ENCODE measurements at regions not wholly inside any gene's neighbourhood (a gene's known extent, or its start where the extent isn't known, plus 50 kb on each side); places are given as distances from the start of the nearest gene placed in this dataset.
A peak's percentile ranks its signal among the peaks of the same experiment; 100 is the strongest.

DNA sequence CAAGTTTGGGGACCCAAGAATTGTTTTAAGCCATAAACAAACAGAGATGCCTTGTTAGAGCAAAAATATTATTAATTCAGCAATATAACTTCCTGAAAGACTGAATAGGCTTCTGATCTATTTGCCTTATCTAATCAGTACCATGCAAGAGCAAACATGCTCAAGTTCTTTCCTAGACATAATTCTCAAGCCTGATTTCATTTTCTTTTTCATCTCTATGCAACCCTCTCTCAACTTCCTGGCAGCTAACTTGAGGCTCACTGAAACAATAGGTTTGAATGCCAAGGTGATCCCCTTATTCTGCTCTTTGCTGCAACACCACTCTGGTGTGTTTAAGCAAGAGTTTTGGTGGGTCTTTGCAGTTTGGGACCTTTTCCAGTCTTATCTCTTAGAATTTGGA lies 230.9 kb upstream of the CD96 start:
- DNase-seq (ENCODE audit: low read depth in 2 of 3, low spot score in 2 of 3), result peak in 1 of 3 donors; percentile 18

DNA sequence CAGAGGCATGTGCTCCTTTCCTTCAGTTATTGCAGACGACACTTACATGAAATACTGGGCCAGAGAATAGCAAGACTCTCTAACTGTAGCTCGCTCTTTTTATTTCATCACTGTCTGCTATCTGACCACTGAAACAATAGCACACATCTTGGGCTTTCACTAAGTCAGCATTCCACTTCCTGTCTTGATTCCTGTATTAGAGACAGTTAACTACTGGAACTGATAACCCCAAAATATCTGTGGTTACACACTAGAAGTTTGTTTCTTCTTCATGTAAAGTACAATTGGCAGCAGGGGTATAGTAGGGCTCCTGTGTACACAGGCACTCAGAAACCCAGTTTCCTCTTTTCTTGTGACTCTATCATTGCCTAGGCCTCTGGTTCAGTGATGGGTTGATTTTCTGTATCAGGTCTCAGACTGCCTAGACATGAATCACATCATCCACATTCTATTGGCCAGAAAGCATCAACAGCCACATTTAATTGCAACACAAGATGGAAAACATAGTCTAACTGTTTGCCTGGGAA lies 230.2 kb upstream of the CD96 start:
- DNase-seq (ENCODE audit: low read depth in 2 of 3, low spot score in 2 of 3), result peak in 2 of 3 donors; percentile 35 to 71

DNA sequence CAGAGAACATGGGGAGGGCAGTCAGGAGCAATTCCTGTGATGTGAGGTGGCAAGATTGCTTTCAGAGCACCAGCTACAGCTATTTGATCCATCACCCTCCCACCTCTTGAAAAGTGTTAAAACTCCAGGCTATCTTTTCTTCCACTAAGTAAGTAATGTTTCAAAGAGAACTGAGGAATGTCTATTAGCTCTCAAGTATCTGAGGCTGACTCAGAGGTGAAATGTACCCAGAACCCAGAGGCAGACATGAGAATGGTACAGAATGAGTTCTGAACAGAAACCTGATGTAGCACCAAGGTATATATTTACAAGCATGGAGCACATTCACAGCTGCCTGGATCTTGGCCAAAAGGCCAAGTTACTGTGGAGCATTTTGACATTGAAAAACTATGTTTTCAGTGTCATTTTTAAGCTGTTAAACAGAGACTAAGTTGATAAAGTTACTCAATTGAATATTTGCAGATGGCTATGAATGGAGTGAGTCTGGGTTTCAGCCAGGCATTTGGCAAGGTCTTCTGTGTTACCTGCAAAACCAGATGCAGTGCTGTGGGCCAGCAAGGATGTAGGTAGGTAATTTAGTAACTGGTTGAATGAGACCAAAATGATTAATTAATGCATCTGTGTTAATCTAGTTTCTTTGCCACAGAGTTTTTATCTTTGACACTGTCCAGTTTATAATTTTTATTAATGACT lies 227.7 kb upstream of the CD96 start:
- no peak for DNase-seq (ENCODE audit: low read depth in 2 of 3, low spot score in 2 of 3)

DNA sequence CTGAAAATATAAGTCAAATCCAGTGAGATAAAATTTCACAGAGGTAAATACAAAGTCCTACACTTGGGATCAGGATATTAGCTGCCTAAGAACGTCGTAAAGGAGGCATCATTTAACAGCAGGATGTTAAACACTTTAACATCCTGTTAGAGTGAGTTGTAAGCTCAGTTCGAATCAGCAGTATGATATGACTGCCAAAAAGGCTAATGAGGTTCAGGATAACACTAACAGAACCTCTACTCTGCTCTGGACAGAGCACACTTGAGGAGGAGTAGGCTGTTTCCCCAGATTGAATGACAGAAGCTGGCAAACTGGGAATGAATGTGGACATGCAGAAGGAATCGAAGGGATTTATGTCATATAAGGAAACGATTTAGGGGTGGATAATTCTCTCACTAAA lies 227.1 kb upstream of the CD96 start:
- no peak for DNase-seq (ENCODE audit: low read depth in 2 of 3, low spot score in 2 of 3)

DNA sequence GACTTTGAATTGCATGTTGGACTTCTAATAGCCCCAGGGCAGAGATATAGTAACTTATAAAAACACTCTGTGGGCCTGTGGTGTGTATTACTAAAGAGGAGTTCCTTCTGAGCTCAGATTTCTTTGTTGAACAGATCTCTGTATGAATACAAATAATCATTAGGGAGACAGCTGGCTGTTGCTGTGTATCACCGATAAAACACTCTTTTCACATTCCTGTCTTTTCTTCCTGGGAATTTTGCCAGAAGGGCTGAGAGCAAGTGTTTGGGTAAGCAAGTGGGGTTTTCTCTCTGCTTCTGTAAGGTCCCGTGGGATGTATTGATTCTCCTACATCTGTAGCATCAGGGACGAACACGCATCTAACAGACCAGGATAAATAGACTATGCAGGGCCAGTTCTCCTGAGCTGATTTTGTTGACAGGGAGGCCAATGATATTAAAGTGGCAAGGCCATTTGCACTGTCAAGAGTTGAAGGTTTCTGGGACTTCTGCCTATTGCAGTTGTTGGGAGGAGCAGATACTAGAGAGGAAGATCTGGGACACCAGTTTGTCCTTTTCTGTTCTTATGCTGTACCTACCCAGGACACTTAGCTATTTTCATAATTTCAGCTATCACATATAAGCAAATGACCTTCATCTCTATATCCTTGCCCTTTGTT lies 225.9 kb upstream of the CD96 start:
- no peak for DNase-seq (ENCODE audit: low read depth in 2 of 3, low spot score in 2 of 3)

DNA sequence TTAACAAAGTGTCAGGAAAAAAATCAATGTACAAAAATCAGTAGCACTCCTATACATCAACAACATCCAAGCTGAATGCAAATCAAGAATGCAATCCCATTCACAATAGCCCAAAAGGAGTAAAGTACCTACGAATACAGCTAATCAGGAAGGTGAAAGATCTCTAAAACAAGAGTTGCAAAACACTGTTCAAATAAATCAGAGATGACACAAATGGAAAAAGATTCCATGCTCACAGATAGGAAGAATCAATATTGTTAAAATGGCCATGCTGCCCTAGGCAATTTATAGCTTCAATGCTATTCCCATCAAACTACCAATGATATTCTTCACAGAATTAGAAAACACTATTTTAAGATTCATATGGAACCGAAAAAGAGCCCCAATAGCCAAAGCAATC lies 223.7 kb upstream of the CD96 start:
- no peak for DNase-seq (ENCODE audit: low read depth in 2 of 3, low spot score in 2 of 3)

DNA sequence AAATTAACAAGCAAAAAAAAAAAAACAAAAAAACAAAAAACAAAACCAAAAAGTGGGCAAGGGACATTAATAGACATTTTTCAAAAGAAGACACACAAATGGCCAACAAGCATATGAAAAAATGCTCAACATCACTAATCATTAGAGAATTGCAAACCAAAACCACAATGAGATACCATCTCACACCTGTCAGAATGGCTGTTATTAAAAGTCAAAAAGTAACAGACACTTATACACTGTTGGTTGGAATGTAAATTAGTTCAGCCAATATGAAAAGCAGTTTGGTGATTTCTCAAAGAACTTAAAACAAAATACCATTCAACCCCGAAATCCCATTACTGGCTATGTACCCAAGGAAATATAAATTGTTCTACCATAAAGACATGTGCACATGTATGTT lies 222.4 kb upstream of the CD96 start:
- DNase-seq (ENCODE audit: low read depth in 2 of 3, low spot score in 2 of 3), result no peak

DNA sequence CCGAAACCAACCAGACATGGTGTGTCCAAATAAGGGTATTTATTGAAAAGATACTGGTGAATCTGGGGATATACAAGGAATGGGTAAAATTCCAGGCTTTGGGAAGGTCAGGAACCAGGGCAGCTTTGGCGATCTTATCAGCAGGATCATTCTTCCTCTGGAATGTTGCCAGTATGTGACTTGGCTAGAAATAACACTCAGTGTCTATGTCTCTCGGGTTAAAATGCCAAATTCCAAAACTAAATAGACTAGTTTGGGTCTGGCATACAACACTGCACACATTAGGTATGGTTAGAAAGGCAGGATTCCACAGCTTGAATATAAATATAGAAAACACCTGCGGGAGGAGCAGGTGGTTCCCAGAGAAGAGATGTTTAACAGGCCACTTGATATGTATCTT lies 220.2 kb upstream of the CD96 start:
- no peak for DNase-seq (ENCODE audit: low read depth in 2 of 3, low spot score in 2 of 3)

DNA sequence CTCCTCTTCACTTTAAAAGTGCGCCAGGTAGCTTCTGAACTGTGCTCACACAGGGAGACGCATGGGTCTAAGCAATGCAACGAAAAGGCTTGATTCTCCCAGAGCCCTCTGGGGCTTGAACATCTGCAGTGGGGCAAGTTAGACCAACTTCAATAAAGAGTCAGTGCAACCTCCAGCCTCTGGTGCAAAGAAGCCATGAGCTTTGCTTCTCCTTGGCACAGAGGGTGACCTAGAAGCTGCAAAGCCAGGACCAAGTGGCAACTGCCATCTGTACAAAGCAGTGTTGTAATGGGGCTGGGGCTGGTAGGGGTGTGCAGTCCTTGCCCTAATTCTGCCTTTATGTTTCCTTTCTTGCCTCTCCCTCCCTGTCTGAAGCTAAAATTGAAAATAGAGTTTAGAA lies 219.0 kb upstream of the CD96 start:
- no peak for DNase-seq (ENCODE audit: low read depth in 2 of 3, low spot score in 2 of 3)

DNA sequence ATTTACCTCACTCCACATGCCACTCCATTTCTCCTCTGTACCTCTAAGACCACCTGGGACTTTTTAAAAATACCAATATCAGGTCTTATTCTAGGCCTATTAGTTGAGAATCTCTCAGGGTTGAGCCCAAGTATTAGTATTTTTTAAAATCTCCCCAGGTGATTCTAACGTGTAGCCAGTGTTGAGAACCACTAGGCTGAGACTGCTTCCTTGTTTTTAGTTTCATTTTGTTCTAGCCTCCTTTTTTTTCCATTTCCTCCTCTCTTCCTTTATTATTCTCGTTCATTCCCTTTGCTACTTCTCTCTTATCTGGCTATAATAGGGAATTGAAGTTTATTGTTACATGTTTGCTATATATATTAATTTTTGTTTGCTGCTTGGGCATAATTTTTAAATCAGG lies 217.8 kb upstream of the CD96 start:
- DNase-seq (ENCODE audit: low read depth in 2 of 3, low spot score in 2 of 3), result peak in 1 of 3 donors; percentile 21

DNA sequence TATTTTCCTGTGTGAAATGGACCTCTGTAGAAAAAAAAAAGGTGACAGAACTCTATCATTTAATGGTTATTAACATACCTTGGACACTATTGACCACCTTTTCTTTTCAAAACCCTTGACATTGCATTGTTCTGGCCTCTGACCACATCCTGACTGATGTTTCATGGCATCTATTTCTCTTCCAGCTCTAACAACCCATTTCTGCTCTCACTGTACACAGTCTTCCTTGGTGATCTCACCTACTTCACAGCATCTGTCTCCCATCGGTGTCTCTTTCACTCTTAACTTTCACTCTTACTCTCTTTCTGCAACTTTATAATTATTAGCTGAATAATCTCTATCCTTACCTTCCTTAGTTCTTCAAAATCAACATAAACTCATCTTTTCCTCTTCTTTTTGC lies 217.4 kb upstream of the CD96 start:
- DNase-seq (ENCODE audit: low read depth in 2 of 3, low spot score in 2 of 3), result no peak

DNA sequence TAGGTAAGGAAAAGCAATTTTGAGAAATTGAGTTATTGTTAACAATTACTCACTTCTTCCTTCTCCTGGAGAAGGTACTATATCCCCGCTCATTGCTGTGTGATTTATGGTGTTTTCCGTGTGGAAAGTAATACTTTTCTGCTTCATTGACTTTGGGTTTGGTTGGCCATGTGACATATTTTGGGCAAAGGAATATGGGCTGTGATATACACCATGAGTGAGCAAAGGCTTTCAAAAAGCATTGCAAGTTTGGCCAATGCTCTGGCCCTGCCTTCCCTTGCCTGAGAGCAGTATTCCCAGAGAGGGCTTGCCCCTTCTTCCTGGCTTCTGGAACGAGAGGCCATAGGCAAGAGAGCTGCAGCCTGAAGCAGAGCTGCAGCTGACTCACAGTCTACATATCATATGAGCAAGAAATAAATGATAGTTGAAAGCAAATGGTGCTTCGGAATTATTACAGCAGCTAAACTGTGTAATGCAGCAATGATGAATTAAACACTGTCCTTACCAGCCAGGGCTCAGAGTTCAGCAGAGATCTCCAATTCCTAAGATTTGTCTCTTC lies 216.8 kb upstream of the CD96 start:
- DNase-seq (ENCODE audit: low read depth in 2 of 3, low spot score in 2 of 3), result no peak

DNA sequence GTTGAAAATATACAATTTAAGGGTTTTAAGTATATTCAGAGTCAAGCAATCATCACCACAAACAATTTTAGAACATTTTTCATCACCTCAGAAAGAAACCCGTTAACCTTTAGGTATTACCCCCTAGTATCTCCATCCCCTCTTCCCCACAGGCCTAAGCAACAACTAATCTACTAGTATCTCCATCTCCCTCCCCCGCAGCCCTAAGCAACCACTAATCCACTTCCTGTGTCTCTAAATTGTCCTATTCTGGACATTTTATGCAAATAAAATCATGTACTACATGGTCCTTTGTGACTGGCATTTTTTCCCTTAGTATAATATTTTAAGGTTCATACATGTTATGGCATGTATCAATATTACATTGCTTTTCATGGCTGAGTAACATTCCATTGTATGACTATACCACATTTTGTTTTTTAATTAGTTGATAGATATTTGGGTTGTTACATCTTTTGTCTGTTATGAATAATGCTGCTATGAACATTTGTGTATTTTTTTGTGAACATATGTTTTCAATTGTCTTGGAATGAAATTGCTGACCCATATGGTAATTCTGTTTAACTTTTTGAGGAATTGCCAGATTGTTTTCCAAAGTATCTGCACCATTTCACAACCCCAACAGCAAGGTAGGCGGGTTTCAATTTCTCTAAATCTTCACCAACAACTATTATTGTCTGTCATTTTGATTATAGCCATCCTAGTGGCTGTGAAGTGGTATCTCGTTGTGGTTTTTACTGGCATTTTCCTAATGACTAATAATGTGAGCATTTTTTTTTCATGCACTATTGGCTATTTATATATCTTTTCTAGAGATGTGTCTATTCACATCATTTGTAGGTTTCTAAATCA lies 215.6 kb upstream of the CD96 start:
- DNase-seq (ENCODE audit: low read depth in 2 of 3, low spot score in 2 of 3), result no peak

DNA sequence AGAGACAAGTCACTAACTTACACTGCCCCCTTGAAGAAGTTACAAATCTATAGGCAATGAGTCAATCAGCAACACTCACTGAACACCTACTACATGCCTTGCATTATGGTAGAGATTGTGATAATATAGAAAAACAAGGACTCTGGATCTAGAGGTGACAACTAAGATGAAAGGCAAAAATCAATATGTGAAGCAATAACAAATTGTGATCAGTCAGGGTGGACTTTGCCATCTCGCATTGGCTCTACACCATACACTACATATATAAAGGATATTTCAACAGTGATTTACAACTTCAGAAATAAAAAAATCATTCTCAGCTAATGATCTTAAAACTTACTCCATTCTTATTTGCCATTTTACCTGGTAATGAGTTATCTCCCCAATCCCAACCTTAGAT lies 210.7 kb upstream of the CD96 start:
- no peak for DNase-seq (ENCODE audit: low read depth in 2 of 3, low spot score in 2 of 3)

DNA sequence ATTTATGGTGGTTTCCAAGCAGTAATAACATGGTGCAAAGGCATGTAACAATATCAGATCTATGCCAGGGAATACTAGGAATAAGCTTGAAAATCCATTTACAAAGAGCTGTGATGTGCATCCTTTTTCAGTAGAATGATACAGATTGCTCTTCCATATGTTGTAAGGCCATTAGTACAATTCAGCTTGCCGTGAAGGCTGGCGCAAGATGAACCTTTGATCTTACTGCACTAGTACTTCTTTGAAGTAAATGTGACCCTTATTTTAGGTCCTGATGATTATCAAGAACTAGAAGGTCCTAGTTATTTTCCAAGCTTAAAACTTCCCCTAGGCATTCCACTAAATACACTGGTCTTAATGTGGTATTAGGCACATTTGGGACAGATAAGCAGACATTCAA lies 210.1 kb upstream of the CD96 start:
- no peak for DNase-seq (ENCODE audit: low read depth in 2 of 3, low spot score in 2 of 3)

DNA sequence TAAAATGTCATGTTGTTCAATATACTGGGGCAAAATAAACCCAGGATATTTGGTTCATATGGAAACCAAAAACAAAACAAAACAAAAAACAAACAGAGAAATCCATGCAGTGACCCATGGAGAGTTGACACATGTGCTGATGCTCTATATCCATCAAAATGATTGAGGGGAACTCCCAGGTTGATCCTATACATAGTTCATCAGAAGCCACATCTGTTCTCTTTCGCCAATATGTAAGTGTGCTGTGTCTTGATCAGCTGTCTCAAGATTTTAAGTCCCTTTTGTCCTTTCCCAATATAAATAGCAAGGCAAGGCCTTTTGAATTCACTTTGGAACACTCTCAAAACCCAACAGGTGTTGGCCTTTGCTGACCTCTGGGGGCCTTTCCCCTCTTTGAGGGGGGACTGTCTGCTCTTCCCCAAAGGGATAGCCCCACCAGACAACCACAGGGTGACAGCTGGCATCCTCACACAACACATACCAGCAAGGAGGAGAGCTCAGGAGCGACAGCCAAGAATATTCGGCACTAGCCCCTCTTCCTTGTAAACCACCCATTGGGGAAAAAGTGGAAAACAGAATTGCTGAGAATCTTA lies 209.4 kb upstream of the CD96 start:
- DNase-seq (ENCODE audit: low read depth in 2 of 3, low spot score in 2 of 3), result no peak

DNA sequence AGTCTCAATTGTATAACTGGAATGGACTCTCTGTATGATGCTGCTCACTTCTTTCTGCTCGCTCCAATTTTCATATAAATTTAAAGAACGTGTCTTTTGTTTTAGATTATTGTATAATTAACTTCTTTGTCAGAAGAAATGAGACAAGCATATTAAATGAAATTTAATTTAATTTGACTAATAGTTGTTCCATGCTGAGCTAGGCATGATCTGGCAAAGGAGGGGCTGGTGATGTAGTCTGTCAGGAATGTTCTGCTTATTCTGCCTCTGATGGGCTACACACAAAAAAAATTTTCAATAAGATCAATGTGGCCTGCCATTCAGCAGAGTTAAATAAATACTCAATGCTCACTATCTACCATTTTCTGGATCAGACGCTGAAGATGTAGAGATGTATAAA lies 208.4 kb upstream of the CD96 start:
- no peak for DNase-seq (ENCODE audit: low read depth in 2 of 3, low spot score in 2 of 3)

DNA sequence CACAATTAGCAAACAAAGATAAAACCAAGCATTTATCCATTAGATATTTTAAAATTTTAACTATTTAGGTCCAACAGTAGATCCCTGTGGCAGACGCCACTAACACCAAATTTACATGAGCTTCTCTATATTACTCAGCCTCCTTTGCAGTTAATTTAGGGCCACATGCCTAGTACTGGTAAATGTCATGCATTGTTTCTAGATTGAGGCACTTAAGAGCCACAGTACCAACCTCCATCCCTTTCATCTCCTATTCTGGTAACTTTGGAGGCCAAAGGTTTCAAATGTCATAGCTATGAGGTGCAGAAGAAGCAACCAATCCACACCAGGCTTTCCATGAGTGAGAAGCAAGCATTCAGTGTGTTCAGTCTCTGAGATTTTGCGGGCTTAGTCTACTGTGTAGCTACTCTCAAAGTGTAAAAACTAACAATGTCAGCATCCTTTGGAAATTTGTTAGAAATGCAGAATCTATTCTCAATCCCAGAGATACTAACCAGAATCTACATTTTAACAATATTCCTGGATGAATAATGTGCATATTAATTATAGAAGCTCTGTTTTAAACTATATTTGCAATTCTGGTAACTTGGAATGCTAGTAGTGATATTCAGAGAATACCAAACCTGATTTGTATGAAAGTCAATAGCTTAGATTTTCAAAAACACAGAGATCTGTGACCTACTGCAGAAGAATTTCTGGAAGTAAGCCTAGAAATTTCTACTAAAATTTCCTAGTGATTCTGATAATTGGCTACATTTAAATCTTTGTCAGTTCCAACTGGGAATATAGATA lies 206.3 kb upstream of the CD96 start:
- no peak for DNase-seq (ENCODE audit: low read depth in 2 of 3, low spot score in 2 of 3)

DNA sequence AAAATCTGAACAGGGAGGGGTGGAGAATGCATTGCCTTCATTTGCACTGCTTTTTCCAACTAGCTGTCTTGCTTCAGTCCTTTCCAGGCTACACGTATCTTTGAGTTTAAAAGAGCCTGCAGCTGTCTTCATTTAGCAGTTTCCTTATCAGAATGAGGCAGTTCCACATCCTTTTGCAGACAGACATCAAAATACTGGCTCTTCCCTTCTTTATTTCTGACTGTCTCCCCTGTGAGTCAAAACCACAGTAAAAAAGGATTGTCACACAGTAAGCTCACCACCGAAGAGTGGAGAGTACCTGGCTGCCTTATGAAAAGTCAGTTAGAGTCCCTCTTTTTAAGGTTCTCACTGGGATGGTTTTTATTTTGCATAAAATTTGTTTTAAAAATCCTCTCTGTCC lies 205.5 kb upstream of the CD96 start:
- DNase-seq (ENCODE audit: low read depth in 2 of 3, low spot score in 2 of 3), result peak in 1 of 3 donors; percentile 23

DNA sequence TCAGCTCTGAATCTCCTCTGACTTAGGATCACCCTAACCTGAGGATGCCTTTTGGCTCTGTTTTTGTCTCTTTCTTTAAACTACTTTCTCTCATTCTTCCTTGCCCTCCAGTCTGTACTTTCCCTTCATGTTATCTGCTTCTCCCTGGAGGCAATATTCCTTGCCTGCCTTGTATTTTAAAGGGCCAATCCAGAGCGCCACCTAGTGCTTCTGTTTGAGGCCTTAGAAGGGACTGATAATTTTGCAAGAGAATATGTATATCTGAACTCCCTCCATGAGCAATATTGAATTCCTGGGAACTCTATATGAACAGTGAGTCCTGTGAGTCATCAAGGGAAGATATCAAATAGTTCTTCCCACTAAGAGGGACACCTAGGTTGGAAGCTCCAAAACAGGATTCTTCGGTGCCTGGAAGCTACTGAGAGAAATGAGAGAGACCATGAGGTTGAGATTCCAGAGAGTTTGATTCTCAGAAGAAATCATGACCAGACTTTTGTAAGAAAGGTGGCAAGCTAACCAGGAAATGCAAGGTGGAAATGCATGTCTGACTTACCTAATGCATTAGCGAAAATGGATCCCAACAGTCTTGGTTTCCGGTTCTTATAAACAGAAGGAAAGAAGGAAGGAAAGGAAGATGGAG lies 203.8 kb upstream of the CD96 start:
- DNase-seq (ENCODE audit: low read depth in 2 of 3, low spot score in 2 of 3), result peak in 2 of 3 donors; percentile 48 to 68

Measured in hematopoietic multipotent progenitor cell (in vitro differentiated cells).